ENCODE measurements at regions not wholly inside any gene's neighbourhood (a gene's known extent, or its start where the extent isn't known, plus 50 kb on each side); places are given as distances from the start of the nearest gene placed in this dataset.

- H3K4me3 ChIP-seq = no peak overlapping the region
- WGBS, 2 donors = 74 to 79% methylated on average over 4 of the region's 4 CpGs
Observed at GRCh38 chrX:7582191-7582590, 260.8 kb upstream of the VCX start.

GRCh38 chrX:7580127-7580526, 262.8 kb upstream of the VCX start:
- no peaks in the 10 kb centered on the region for H3K4me1 ChIP-seq
- H3K9me3 ChIP-seq = no peaks in the 10 kb centered on the region
- no peak for TF ChIP-seq POLR2A (IDR thresholded peaks at IDR 0.05)
- TF ChIP-seq CTCF (IDR thresholded peaks at IDR 0.05) = no peak
- intact Hi-C loops (cut with DNase I; ENCODE audit: low total_unique reads) = no loop called here
- 79 to 90% methylated on average over 2 of the region's 2 CpGs for WGBS, 2 donors
- DNase-seq = no peak
- H3K27me3 ChIP-seq = no peaks in the 10 kb centered on the region
- no peak overlapping the region for H3K27ac ChIP-seq
- no peak overlapping the region for H3K4me3 ChIP-seq
- H3K36me3 ChIP-seq (ENCODE audit: low read depth, missing control alignments) = no peaks in the 10 kb centered on the region

More at GRCh38 chrX:7582191-7582590, 260.8 kb upstream of the VCX start:
- intact Hi-C loops (cut with DNase I; ENCODE audit: low total_unique reads) = no loop called here
- Histone ChIP-seq H3K36me3 (ENCODE audit: low read depth, missing control alignments) (no peaks in the 10 kb centered on the region), H3K27ac (no peak overlapping the region), H3K27me3 (no peaks in the 10 kb centered on the region), H3K4me1 (no peaks in the 10 kb centered on the region), H3K9me3 (no peaks in the 10 kb centered on the region)
- no peak for DNase-seq
- TF ChIP-seq CTCF (IDR thresholded peaks at IDR 0.05) (no peak), POLR2A (IDR thresholded peaks at IDR 0.05) (no peak)

- no peak overlapping the region for H3K4me3 ChIP-seq
- WGBS, 2 donors = 0 to 23% methylated on average over 3 of the region's 3 CpGs
- no peaks in the 10 kb centered on the region for H3K4me1 ChIP-seq
- intact Hi-C loops (cut with DNase I; ENCODE audit: low total_unique reads) = no loop called here
- H3K27ac ChIP-seq = no peak overlapping the region
- no peak for TF ChIP-seq POLR2A (IDR thresholded peaks at IDR 0.05)
- no peak for TF ChIP-seq CTCF (IDR thresholded peaks at IDR 0.05)
- no peaks in the 10 kb centered on the region for H3K36me3 ChIP-seq (ENCODE audit: low read depth, missing control alignments)
- no peaks in the 10 kb centered on the region for H3K9me3 ChIP-seq
- H3K27me3 ChIP-seq = no peaks in the 10 kb centered on the region
- peak; percentile 13 for DNase-seq
Observed at GRCh38 chrX:7574325-7574724, 268.6 kb upstream of the VCX start.

GRCh38 chrX:7570432-7571029, 272.4 kb upstream of the VCX start:
- DNase-seq = no peak
- H3K4me3 ChIP-seq = no peak overlapping the region
- TF ChIP-seq POLR2A (IDR thresholded peaks at IDR 0.05) (no peak), CTCF (IDR thresholded peaks at IDR 0.05) (no peak)
- no peak overlapping the region for H3K27ac ChIP-seq
- 79 to 95% methylated on average over 8 to 9 of the region's 9 CpGs for WGBS, 2 donors
- no peaks in the 10 kb centered on the region for H3K4me1 ChIP-seq
- H3K36me3 ChIP-seq (ENCODE audit: low read depth, missing control alignments) = no peaks in the 10 kb centered on the region
- no peaks in the 10 kb centered on the region for H3K9me3 ChIP-seq
- intact Hi-C loops (cut with DNase I; ENCODE audit: low total_unique reads) = no loop called here
- no peaks in the 10 kb centered on the region for H3K27me3 ChIP-seq

GRCh38 chrX:7568597-7568996, 274.4 kb upstream of the VCX start:
- 89 to 98% methylated on average over 4 of the region's 4 CpGs for WGBS, 2 donors
- no peaks in the 10 kb centered on the region for H3K36me3 ChIP-seq (ENCODE audit: low read depth, missing control alignments)
- DNase-seq = no peak
- no peaks in the 10 kb centered on the region for H3K27me3 ChIP-seq
- no peaks in the 10 kb centered on the region for H3K9me3 ChIP-seq
- no peaks in the 10 kb centered on the region for H3K4me1 ChIP-seq
- intact Hi-C loops (cut with DNase I; ENCODE audit: low total_unique reads) = no loop called here
- no peak overlapping the region for H3K4me3 ChIP-seq
- H3K27ac ChIP-seq = no peak overlapping the region
- TF ChIP-seq CTCF (IDR thresholded peaks at IDR 0.05) (no peak), POLR2A (IDR thresholded peaks at IDR 0.05) (no peak)
